Cardiac fibroblast (primary cell): ENCODE measurements at regions not wholly inside any gene's neighbourhood (a gene's known extent, or its start where the extent isn't known, plus 50 kb on each side); places are given as distances from the start of the nearest gene placed in this dataset.

ENCODE experiments used
- DNase-seq, 2 donors: peaks; one replicate each; pipeline versions ENCODE4 v3.0.0 to v3.0.0-alpha.2; 2010; ENCODE audit warnings: low read depth in 2 of 2
- H3K4me3 ChIP-seq, 2 donors: replicated peaks in 1 of 2; 1 replicate in 1 of 2; 2 replicates in 1 of 2; pipeline ENCODE4 v1.5.1; 2011; ENCODE audit warnings: low read depth in 2 of 2, low read length in 2 of 2, mild to moderate bottlenecking in 2 of 2, moderate library complexity in 1 of 2
- TF ChIP-seq, protein P1 (sequence below): IDR thresholded peaks from one replicate; pipeline ENCODE4 v1.5.1; 2011; ENCODE audit warnings: low read depth, mild to moderate bottlenecking, low read length, inconsistent platforms

DNA sequence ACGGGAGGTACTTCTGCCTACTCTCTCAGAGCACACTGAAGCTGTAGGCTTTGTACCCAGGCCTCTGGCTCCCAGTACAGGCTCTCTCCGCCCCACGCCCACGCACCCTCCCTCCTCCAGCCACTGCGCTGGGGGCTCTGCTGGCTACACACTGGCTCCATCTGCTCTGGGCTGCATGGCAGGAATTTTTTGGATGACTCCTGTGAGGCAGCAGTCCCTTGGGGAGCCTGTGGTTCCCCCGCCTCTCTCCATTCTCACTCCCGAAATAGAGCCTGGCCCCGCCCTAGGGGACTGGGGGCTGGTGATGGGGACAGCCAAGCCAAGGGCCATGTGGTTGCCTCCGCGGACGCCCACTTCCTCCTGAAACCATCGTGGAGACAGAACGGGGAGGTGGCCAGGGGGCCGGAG is 58.1 kb upstream of the ADRA2C start:
- DNase-seq = peak; percentile 7 to 17
- TF ChIP-seq, protein P1, sequence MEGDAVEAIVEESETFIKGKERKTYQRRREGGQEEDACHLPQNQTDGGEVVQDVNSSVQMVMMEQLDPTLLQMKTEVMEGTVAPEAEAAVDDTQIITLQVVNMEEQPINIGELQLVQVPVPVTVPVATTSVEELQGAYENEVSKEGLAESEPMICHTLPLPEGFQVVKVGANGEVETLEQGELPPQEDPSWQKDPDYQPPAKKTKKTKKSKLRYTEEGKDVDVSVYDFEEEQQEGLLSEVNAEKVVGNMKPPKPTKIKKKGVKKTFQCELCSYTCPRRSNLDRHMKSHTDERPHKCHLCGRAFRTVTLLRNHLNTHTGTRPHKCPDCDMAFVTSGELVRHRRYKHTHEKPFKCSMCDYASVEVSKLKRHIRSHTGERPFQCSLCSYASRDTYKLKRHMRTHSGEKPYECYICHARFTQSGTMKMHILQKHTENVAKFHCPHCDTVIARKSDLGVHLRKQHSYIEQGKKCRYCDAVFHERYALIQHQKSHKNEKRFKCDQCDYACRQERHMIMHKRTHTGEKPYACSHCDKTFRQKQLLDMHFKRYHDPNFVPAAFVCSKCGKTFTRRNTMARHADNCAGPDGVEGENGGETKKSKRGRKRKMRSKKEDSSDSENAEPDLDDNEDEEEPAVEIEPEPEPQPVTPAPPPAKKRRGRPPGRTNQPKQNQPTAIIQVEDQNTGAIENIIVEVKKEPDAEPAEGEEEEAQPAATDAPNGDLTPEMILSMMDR = no peak

DNA sequence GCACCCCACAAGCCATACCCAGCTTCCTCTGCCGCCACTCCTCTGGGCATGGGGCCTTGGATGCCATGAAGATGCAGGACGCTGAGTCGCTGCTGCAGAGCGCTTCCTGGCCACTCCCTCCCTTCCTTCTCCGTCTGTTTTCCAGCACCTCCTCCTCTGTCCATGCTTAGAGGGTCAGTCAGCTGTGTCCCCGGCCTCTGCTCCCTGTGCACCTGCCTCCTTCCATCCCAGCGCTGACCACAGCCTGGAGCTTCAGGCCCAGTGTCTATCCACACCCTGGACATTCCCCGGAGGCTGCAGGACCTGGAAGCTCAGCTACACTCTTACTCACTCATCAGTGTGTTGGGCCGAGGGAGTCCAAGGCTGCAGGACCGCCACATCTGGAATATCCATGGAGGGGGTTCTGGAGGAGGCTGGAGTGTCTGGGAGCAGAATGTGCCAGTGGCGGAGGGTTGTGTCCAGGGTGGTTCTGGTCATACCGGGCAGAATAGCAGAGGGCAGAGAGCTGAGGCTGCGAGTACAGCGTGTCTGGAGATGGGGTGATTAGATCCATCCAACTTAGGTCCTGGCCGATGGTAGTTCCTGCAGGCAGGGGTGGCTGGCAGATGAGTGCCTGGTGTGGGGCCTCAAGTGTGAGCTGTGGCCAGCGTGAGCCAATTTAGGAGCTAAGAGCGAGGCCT is 58.6 kb upstream of the ADRA2C start:
- no peak overlapping the region for H3K4me3 ChIP-seq
- DNase-seq = no peak
- TF ChIP-seq, protein P1 = no peak

More for the DNA sequence above, 58.1 kb upstream of the ADRA2C start:
- no peak overlapping the region for H3K4me3 ChIP-seq

- H3K4me3 ChIP-seq = no peak overlapping the region
- DNase-seq = no peak
- TF ChIP-seq, protein P1 = no peak
These were observed 59.4 kb upstream of the ADRA2C start for GRCh38 chr4:3706565-3707422.

GRCh38 chr4:3706111-3706511 is 60.1 kb upstream of the ADRA2C start:
- TF ChIP-seq, protein P1 = no peak
- no peak overlapping the region for H3K4me3 ChIP-seq
- no peak for DNase-seq

DNA sequence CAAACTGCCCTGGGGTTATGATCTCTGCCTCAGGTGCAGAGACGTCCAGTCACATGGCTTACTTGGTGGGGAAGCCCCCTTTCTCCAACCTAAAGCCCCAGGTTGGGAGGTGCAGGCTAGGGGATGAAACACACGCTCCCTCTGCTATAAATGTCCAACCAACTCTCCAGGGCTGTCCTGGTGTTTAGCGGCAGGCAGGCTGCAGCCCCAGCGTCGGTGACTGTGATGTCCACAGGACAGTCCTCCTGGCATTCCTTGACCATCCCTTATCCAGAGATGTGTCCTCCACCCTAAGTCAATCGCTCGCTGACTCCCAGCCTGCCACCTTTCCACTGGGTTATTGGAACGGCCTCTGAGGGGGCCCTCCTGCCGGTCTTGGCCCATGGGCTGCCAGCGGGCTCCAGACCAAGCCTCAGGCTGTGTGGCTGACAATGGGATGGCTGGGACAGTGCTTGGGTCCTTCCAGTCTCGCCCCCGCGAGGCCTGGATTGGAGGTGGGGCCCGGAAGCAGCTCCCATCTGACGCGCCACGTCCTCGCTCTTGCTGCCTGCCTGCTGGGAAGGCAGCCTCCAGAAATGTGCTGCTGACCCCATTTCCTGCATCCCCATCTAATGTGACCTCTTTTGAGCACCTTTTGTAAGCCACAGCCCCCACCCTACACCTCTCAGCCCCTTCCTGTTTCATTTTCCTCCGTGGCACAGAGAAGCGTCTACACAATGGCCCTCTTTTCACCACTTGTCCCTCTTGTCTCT is 60.8 kb upstream of the ADRA2C start:
- no peak overlapping the region for H3K4me3 ChIP-seq
- TF ChIP-seq, protein P1 = no peak
- DNase-seq = no peak

DNA sequence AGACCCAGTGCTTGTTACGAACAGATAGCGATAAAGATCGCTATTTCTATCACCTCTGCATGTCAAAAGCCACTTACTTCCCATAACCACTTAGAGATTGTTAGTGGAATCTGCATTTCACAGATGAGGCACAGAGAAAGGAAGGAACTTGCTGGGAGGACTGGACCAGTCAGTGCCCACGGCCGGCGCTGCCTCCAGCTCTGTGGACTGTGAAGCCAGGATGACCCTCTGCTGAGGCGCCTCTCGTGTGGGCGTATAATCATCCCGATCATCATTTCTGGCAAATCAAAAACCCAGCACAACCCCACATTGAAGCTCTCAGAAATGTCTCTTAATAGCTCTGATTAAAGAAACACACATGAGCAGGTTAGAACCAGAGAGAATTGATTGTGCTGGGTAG is 61.5 kb upstream of the ADRA2C start:
- no peak for DNase-seq
- TF ChIP-seq, protein P1 = no peak
- no peak overlapping the region for H3K4me3 ChIP-seq
